HG03457 (cell line): ENCODE measurements at regions not wholly inside any gene's neighbourhood (a gene's known extent, or its start where the extent isn't known, plus 50 kb on each side); places are given as distances from the start of the nearest gene placed in this dataset.
"Not testable (repeated sequence)": the region's sequence is repeated elsewhere in the genome, so short reads cannot be mapped to it uniquely, and the experiment has no call there.

Experiments used
- ATAC-seq: cut with Tn5 transposase; IDR thresholded peaks from one replicate; pipeline ENCODE4 v1.9.1; 2021; ENCODE audit warnings: moderate number of reproducible peaks; ENCODE audit not compliant: unreplicated experiment

GRCh38 chr2:146579147-146579930 is 1265.5 kb upstream of the ACVR2A start:
- ATAC-seq: no peak

DNA sequence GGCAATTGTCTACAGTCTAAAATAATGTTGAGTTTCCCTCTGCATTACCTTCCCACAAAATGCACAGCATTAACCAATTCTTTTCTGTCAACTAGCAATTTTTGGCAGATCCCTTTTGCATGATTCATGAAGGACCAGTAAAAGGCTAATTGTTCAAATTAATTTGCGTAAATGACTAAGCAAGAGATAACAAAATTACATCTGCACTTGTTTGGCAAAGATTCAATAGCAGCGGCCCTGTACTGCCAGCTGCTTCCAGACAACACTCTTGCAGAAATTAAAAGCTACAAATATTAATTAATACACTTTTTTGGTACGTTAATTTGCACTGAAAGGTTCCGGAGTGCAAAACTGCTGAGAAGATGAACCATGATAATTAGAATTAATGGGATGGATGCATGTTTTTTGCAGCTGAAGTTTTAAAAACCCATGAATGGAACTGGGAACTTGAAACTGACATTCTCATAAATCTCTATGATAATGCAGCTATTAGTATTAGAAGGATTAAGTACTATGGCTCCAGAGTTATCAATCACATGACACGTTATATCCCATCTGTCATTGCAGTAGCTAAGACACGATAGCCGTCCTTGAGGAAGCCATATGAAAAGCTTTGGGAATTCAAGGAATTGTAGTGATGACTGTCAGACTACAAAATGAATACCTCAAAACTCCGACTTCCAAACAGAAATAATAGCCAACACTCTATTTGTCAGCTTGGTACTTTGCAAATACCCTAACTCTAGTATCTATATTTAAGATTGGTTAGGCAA is 1268.3 kb upstream of the ACVR2A start:
- ATAC-seq: no peak

- ATAC-seq: no peak
These were observed 1272.2 kb upstream of the ACVR2A start for GRCh38 chr2:146572598-146572997.

DNA sequence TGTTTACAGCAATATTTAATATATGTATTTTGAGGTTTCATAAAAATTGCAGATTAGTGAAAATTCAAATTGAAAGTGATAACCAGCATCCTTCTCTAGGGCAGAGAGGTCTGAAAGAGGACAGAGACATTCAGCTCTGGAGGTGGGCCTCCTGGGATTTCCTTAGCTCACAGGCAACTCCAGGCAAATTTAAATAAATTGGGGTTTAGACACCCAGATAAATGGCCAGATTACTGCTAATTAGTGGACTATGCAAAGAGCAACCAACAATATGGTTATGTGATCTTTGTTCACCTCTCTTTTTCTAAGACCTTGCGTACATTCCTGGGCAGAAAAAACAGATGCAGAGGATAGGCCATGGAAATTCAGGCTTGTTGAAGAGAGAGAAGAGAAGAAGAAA is 1282.8 kb upstream of the ACVR2A start:
- ATAC-seq: no peak

DNA sequence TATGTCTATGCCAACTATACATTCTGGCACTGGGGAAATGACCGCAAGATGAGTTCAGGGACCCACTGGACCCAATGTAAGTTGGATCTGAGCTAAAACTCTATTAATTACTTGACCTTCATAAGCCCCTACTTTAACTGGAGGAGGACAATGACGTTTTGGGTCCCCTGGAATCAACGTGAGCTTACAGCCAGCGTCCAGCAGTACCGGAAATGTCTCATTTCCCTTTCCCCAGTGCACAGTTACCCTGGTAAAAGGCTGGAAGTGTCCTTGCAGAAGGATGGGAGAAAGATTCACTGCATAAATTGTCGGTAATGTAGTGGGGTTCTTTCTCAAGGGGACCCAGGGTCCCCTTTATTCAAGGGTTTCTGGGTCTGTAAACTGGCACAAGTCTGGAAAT is 1297.6 kb upstream of the ACVR2A start:
- ATAC-seq: no peak

DNA sequence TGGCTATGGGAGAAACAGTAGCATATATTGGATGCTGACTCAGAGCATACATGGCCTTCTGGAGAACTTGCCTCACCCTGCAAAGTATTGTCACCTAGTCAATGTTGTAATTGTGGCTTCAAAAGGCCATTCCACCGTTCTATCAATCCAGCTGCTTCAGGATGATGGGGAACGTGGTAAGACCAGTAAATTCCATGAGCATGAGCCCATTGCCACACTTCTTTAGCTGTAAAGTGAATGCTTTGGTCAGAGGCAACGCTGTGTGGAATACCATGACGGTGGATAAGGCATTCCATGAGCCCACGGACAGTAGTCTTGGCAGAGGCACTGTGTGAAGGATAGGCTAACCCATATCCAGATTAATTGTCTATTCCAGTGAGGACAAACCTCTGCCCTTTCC is 1300.1 kb upstream of the ACVR2A start:
- no peak for ATAC-seq

- ATAC-seq: no peak
These were observed 1302.9 kb upstream of the ACVR2A start for GRCh38 chr2:146541896-146542295.

- no peak for ATAC-seq
These were observed 1304.4 kb upstream of the ACVR2A start for GRCh38 chr2:146540271-146540932.

DNA sequence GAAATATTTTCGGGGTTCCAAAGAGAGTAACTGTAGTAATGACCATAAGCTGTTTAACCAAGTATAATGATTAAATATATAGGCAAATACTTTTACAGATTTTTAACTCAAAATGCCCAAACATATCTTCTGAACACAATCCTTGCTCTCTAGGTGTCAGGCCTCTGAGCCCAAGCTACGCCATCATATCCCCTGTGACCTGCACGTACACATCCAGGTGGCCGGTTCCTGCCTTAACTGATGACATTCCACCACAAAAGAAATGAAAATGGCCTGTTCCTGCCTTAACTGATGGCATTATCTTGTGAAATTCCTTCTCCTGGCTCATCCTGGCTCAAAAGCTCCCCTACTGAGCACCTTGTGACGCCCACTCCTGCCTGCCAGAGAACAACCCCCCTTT is 1305.1 kb upstream of the ACVR2A start:
- not testable (repeated sequence) for ATAC-seq

GRCh38 chr2:146537477-146537876 is 1307.4 kb upstream of the ACVR2A start:
- no peak for ATAC-seq

DNA sequence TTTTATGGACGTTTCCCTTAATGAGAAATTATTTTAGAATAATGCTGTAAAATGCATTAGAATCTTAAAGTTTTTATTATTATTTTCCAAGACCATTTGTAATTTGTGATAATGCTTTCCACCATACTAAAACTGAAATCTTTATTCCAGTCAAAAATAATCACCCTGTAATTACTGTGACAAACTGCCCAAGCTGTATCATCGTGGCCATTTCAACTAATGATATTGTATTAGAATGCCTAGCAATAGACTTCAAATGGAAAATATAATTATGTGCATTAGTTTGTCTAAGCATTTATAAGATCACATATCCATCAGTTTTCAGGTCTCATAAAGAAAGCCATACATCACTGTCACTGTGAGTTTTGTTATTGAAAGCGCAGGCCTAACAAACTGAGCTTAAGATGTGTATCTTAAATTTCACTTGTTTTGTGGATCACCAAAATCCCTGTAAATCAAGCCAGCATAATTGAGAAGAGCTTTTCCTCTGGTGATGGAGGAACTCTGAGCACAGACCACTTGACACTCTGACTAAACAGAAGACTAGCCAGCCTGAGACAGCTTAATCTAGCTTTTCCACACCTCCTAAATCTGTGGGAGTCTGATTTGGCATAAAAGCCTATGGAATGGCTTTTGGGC is 1312.2 kb upstream of the ACVR2A start:
- ATAC-seq: no peak

DNA sequence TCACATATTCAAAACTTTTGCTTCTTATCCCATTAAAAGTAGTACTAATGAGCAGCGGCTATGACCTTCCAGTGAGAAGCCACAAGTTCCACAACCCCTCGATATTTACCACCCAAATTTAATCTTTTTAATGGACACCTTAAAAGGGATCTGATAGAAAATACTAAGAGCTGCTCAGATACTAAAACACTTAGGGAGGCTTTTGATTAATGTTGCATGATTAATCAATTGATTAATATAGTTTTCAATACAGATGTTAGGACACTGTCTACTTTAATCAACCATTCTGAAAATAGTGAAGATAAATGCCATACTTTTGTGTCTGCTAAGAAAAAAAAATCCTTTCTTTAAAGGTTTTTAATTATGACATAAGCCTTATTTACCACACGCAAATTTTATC is 1312.8 kb upstream of the ACVR2A start:
- ATAC-seq: no peak

DNA sequence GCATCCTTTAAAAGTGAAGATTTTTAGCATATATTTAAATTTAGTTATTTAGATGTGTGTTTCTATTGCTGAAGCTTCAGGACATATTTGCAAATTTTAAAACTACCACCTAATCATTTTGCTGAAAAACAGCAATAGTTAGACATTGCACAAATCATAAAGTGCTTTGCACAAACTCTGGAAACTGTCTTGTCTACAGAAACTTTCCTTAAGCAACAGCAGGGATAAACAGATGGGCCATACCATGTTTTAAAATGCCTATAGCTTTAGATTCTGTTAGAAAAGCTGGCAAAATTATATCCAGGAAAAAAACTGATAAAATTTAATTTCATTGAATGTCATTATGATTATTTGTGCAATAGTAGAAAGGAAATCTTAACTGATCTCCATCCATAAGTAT is 1313.9 kb upstream of the ACVR2A start:
- no peak for ATAC-seq

GRCh38 chr2:146527166-146527565 is 1317.7 kb upstream of the ACVR2A start:
- ATAC-seq: no peak

- no peak for ATAC-seq
These were observed 1321.6 kb upstream of the ACVR2A start for GRCh38 chr2:146523196-146523595.

- no peak for ATAC-seq
These were observed 1338.0 kb upstream of the ACVR2A start for GRCh38 chr2:146506851-146507250.

DNA sequence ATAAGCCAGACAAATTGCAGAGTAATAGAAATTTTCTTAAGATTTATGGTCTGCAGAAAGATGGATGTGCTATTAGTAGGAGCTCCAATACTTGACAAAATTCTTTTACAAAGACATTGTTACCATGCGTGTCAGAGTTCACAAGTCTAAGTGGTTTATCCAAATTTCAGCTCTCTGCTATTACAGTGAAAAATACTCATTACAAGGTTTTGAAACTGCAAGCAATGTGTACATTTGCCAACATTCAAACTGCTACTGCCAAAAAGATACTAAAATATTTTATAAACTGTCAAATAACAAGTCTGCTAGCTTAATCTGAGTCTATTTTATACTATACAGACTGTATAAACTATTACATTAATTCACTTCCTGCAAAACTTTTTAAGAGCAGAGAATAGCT is 1341.5 kb upstream of the ACVR2A start:
- no peak for ATAC-seq

GRCh38 chr2:146496248-146496647 is 1348.6 kb upstream of the ACVR2A start:
- ATAC-seq: no peak

- no peak for ATAC-seq
These were observed 1355.4 kb upstream of the ACVR2A start for GRCh38 chr2:146489386-146489785.

DNA sequence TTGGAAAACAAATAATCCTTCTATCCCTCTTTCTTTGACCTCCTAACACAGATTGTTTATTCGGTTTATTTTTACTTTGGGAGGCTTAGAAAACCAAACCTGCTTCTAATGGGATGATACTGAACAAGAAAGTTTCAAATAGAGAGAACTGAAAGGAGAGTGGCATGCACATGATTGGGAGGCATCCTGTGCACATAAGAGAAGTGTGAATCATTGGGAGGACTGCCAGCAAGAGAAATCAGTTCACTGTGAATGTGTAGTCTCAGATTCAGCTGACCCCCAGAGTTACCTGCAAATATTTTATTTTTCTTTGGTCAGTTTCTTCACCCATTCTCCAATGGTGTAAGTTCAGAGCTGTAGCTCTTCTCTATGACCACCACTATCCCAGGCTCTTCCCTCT is 1363.2 kb upstream of the ACVR2A start:
- no peak for ATAC-seq

GRCh38 chr2:146477383-146477782 is 1367.4 kb upstream of the ACVR2A start:
- ATAC-seq: no peak
